ENCODE measurements at regions not wholly inside any gene's neighbourhood (a gene's known extent, or its start where the extent isn't known, plus 50 kb on each side); places are given as distances from the start of the nearest gene placed in this dataset.

GRCh38 chr4:53764761-53765490, 173.6 kb upstream of the LNX1 start:
- DNase-seq: no peak

- DNase-seq: no peak
These were observed 172.7 kb upstream of the LNX1 start for GRCh38 chr4:53763813-53764597.

- DNase-seq: no peak
These were observed 164.4 kb upstream of the LNX1 start for GRCh38 chr4:53755656-53756055.

- DNase-seq: no peak
These were observed 160.8 kb upstream of the LNX1 start for GRCh38 chr4:53752124-53752523.

- DNase-seq: no peak
These were observed 157.1 kb upstream of the LNX1 start for GRCh38 chr4:53748328-53748772.

- DNase-seq: no peak
These were observed 156.1 kb upstream of the LNX1 start for GRCh38 chr4:53747401-53747800.

- DNase-seq: no peak
These were observed 153.3 kb upstream of the LNX1 start for GRCh38 chr4:53744446-53745160.

- DNase-seq: no peak
These were observed 143.5 kb upstream of the LNX1 start for GRCh38 chr4:53734584-53735353.

- no peak for DNase-seq
These were observed 142.9 kb upstream of the LNX1 start for GRCh38 chr4:53734182-53734581.

GRCh38 chr4:53732661-53733060, 141.4 kb upstream of the LNX1 start:
- no peak for DNase-seq

- DNase-seq: no peak
These were observed 138.9 kb upstream of the LNX1 start for GRCh38 chr4:53730031-53730805.

- no peak for DNase-seq
These were observed 130.8 kb upstream of the LNX1 start for GRCh38 chr4:53722110-53722509.

- no peak for DNase-seq
These were observed 130.0 kb upstream of the LNX1 start for GRCh38 chr4:53721263-53721662.

- DNase-seq: no peak
These were observed 129.5 kb upstream of the LNX1 start for GRCh38 chr4:53720776-53721175.

- no peak for DNase-seq
These were observed 125.8 kb upstream of the LNX1 start for GRCh38 chr4:53717064-53717549.

- DNase-seq: no peak
These were observed 125.3 kb upstream of the LNX1 start for GRCh38 chr4:53716471-53717063.

GRCh38 chr4:53716011-53716410, 124.7 kb upstream of the LNX1 start:
- no peak for DNase-seq

- DNase-seq: no peak
These were observed 123.2 kb upstream of the LNX1 start for GRCh38 chr4:53714236-53715140.

- DNase-seq: no peak
These were observed 122.5 kb upstream of the LNX1 start for GRCh38 chr4:53713767-53714166.

- no peak for DNase-seq
These were observed 122.0 kb upstream of the LNX1 start for GRCh38 chr4:53713296-53713695.

Data from activated CD4-positive, alpha-beta T cell treated with anti-CD3 and anti-CD28 coated beads for 1 hour (primary cell).